ENCODE measurements at regions not wholly inside any gene's neighbourhood (a gene's known extent, or its start where the extent isn't known, plus 50 kb on each side); places are given as distances from the start of the nearest gene placed in this dataset.
"Not testable (repeated sequence)": the region's sequence is repeated elsewhere in the genome, so short reads cannot be mapped to it uniquely, and the experiment has no call there.

- TF ChIP-seq CTCF (IDR thresholded peaks at IDR 0.05; ENCODE audit: insufficient read depth, low read length, severe bottlenecking) = no peak
- FAIRE-seq (no peak), DNase-seq (ENCODE audit: low read depth) (no peak)
- Histone ChIP-seq H3K4me3 (ENCODE audit: low read depth, low read length) (no peak overlapping the region), H3K27me3 (ENCODE audit: control insufficient read depth, insufficient read depth, low read length) (no peaks in the 10 kb centered on the region), H3K36me3 (ENCODE audit: control insufficient read depth, insufficient read depth, low read length) (no peaks in the 10 kb centered on the region)
These were observed 180.6 kb downstream of the MC4R start for GRCh38 chr18:60191926-60192325.

- TF ChIP-seq CTCF (IDR thresholded peaks at IDR 0.05; ENCODE audit: insufficient read depth, low read length, severe bottlenecking) = no peak
- no peaks in the 10 kb centered on the region for H3K27me3 ChIP-seq (ENCODE audit: control insufficient read depth, insufficient read depth, low read length)
- FAIRE-seq (no peak), DNase-seq (ENCODE audit: low read depth) (no peak)
- no peaks in the 10 kb centered on the region for H3K36me3 ChIP-seq (ENCODE audit: control insufficient read depth, insufficient read depth, low read length)
- H3K4me3 ChIP-seq (ENCODE audit: low read depth, low read length) = no peak overlapping the region
These were observed 182.7 kb downstream of the MC4R start for GRCh38 chr18:60189856-60190255.

- no peaks in the 10 kb centered on the region for H3K27me3 ChIP-seq (ENCODE audit: control insufficient read depth, insufficient read depth, low read length)
- TF ChIP-seq CTCF (IDR thresholded peaks at IDR 0.05; ENCODE audit: insufficient read depth, low read length, severe bottlenecking) = no peak
- FAIRE-seq = no peak
- H3K36me3 ChIP-seq (ENCODE audit: control insufficient read depth, insufficient read depth, low read length) = no peaks in the 10 kb centered on the region
- no peak overlapping the region for H3K4me3 ChIP-seq (ENCODE audit: low read depth, low read length)
- DNase-seq (ENCODE audit: low read depth) = no peak
These were observed 183.6 kb downstream of the MC4R start for GRCh38 chr18:60188958-60189357.

GRCh38 chr18:60182223-60182622 lies 190.4 kb downstream of the MC4R start:
- no peaks in the 10 kb centered on the region for H3K27me3 ChIP-seq (ENCODE audit: control insufficient read depth, insufficient read depth, low read length)
- no peak for DNase-seq (ENCODE audit: low read depth)
- TF ChIP-seq CTCF (IDR thresholded peaks at IDR 0.05; ENCODE audit: insufficient read depth, low read length, severe bottlenecking) = no peak
- FAIRE-seq = no peak
- no peak overlapping the region for H3K4me3 ChIP-seq (ENCODE audit: low read depth, low read length)
- no peaks in the 10 kb centered on the region for H3K36me3 ChIP-seq (ENCODE audit: control insufficient read depth, insufficient read depth, low read length)

- FAIRE-seq = no peak
- DNase-seq (ENCODE audit: low read depth) = no peak
- no peak for TF ChIP-seq CTCF (IDR thresholded peaks at IDR 0.05; ENCODE audit: insufficient read depth, low read length, severe bottlenecking)
- H3K27me3 ChIP-seq (ENCODE audit: control insufficient read depth, insufficient read depth, low read length) = no peaks in the 10 kb centered on the region
- no peak overlapping the region for H3K4me3 ChIP-seq (ENCODE audit: low read depth, low read length)
- H3K36me3 ChIP-seq (ENCODE audit: control insufficient read depth, insufficient read depth, low read length) = no peaks in the 10 kb centered on the region
These were observed 191.9 kb downstream of the MC4R start for GRCh38 chr18:60180671-60181070.

GRCh38 chr18:60178224-60178623 lies 194.4 kb downstream of the MC4R start:
- not testable (repeated sequence) for H3K36me3 ChIP-seq (ENCODE audit: control insufficient read depth, insufficient read depth, low read length); FAIRE-seq; H3K27me3 ChIP-seq (ENCODE audit: control insufficient read depth, insufficient read depth, low read length); DNase-seq (ENCODE audit: low read depth); H3K4me3 ChIP-seq (ENCODE audit: low read depth, low read length)

Measured in bronchial epithelial cell (primary cell).